Activated CD4-positive, alpha-beta memory T cell treated with anti-CD3 and anti-CD28 coated beads, Interleukin-2, amount 10 ng/mL, durations not matched to agents 7 days and 5 days (primary cell): ENCODE measurements at regions not wholly inside any gene's neighbourhood (a gene's known extent, or its start where the extent isn't known, plus 50 kb on each side); places are given as distances from the start of the nearest gene placed in this dataset.
"Not testable (repeated sequence)": the region's sequence is repeated elsewhere in the genome, so short reads cannot be mapped to it uniquely, and the experiment has no call there.

ENCODE experiments used
- CTCF ChIA-PET: fragments of 350-600 bp; sonication (Branson Sonifier 250); formaldehyde crosslinking; loops from one replicate; lab custom pipeline; 2021; ENCODE audit warnings: antibody characterized with exemption, inconsistent platforms; lab: Charles Lee
- POLR2A ChIA-PET: fragments of 350-600 bp; sonication (Branson Sonifier 250); formaldehyde crosslinking; loops from one replicate; lab custom pipeline; 2021; ENCODE audit warnings: antibody characterized with exemption; lab: Charles Lee
- DNase-seq: peaks from one replicate; pipeline ENCODE4 v3.0.0-alpha.2; 2020
- H3K27ac Mint-ChIP-seq: one replicate; pipeline ENCODE4 v1.8.0; 2021; ENCODE audit warnings: mild to moderate bottlenecking, mixed read lengths
- H3K27me3 Mint-ChIP-seq: one replicate; pipeline ENCODE4 v1.8.0; 2021; ENCODE audit warnings: mixed read lengths
- H3K36me3 Mint-ChIP-seq: one replicate; pipeline ENCODE4 v1.8.0; 2021; ENCODE audit warnings: low read depth, mixed read lengths
- H3K4me1 Mint-ChIP-seq: one replicate; pipeline ENCODE4 v1.8.0; 2021; ENCODE audit warnings: mixed read lengths
- H3K4me3 Mint-ChIP-seq: one replicate; pipeline ENCODE4 v1.8.0; 2021; ENCODE audit warnings: mild to moderate bottlenecking, mixed read lengths
- H3K9me3 Mint-ChIP-seq: one replicate; pipeline ENCODE4 v1.8.0; 2021; ENCODE audit warnings: mixed read lengths

- H3K9me3 Mint-ChIP-seq = no peaks in the 10 kb centered on the region
- POLR2A ChIA-PET = no interaction called here
- CTCF ChIA-PET = no interaction called here
- no peaks in the 10 kb centered on the region for H3K4me1 Mint-ChIP-seq
- H3K27me3 Mint-ChIP-seq = no peaks in the 10 kb centered on the region
- H3K36me3 Mint-ChIP-seq = no peaks in the 10 kb centered on the region
- DNase-seq = no peak
- no peak overlapping the region for H3K4me3 Mint-ChIP-seq
- H3K27ac Mint-ChIP-seq = no peak overlapping the region
Observed at GRCh38 chr12:61538951-61539350, 721.3 kb upstream of the USP15 start.

DNA sequence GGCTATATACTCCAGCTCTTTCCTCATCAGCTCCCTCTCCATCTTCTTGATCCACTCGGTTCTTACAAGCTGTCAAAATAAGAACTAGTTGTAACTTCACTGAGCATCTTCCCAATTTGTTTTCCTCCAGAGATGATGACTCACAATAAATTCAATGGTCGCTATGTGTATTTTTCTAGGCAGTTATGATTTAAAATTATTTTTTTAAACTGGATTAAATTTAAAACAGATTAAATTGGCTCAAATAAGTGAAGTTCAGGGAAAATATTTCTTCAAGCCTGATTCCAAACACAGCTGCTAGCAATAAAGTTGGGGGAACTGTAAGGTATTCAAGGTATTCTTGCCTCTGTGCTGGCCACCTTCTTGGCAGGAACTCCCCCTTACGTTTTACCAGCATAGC is 717.7 kb upstream of the USP15 start:
- Mint-ChIP-seq H3K27me3 (no peaks in the 10 kb centered on the region), H3K27ac (no peak overlapping the region), H3K9me3 (peaks cover 3% of the 10 kb centered on the region), H3K4me1 (no peaks in the 10 kb centered on the region), H3K36me3 (no peaks in the 10 kb centered on the region), H3K4me3 (no peak overlapping the region)
- CTCF ChIA-PET = no interaction called here
- POLR2A ChIA-PET = no interaction called here
- no peak for DNase-seq

DNA sequence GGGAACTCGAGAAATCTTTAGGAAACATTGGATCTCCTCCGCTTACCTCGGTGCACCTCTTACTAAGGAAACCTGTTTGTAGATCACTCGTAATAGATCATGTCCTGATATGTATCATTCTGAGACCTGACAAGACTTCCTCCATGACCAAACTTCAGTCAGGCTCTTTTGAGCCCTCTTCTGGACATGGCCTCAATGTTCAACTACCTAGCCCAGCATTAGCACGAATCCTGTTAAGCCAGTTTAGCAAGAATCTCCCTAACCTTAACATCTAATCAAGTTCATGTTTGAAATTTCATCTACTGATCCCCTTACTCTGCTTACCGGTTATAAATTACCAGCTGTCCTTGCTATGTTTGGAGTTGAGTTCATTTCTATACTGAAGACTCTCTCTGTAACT is 713.9 kb upstream of the USP15 start:
- Mint-ChIP-seq H3K4me1 (no peaks in the 10 kb centered on the region), H3K4me3 (no peak overlapping the region), H3K36me3 (no peaks in the 10 kb centered on the region), H3K27me3 (no peaks in the 10 kb centered on the region), H3K9me3 (peaks cover 3% of the 10 kb centered on the region), H3K27ac (no peak overlapping the region)
- DNase-seq = no peak
- ChIA-PET CTCF (no interaction called here), POLR2A (no interaction called here)

DNA sequence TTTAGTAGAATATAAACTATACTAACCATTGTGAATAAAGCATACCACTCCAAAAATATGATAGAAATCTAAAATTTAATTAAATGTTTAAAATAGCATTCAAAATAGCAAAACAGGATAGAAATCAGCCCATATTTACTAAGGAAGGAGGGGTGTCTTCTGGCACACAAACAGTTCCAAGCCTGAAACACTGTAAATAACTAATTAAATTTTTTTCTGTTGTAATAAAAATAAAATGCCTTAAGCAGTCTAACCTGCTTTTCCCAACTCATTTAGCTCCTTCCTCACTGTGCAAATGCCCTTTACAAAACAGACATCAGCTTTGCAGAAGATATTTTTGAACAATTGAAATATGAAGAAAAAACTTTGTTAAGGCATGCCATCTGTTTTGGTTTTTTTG is 707.1 kb upstream of the USP15 start:
- ChIA-PET POLR2A (no interaction called here), CTCF (no interaction called here)
- no peak for DNase-seq
- Mint-ChIP-seq H3K27ac (no peak overlapping the region), H3K36me3 (no peaks in the 10 kb centered on the region), H3K4me1 (no peaks in the 10 kb centered on the region), H3K4me3 (no peak overlapping the region), H3K27me3 (no peaks in the 10 kb centered on the region), H3K9me3 (no peaks in the 10 kb centered on the region)

DNA sequence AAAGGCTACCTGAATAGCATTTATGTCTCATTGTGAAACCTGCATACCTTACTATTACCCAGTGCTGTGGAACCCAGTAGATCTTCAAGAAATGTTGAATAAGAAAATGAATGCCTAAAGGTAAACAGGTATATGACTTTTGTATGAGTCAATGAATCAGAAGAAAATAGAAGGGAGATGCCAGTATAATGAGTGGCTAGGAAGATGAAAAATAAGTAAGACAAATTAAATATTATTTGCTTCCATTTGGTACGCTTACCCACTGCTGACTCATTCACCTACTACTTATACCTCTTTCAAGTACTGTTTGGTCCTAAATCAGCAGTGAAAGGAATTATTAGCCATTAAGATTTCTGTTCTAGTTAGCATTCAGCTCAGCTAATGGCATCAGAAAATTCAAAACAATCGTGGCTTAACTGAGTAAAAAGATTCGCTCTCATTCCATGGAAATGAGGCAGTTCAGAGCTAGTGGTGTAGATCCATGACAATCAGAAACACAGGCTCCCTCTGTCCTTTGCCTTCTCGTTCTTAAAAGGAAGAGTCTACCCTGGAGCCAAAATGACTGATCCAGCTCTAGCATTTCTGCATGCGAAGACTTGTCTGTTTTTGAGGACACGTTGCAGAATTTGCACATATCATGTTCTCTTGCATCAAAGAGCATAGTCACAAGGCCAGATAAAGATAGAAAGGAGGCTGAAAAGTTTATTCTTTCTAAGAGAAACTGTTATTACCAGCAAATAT is 705.8 kb upstream of the USP15 start:
- ChIA-PET POLR2A (no interaction called here), CTCF (no interaction called here)
- DNase-seq = no peak
- H3K4me1 Mint-ChIP-seq = no peaks in the 10 kb centered on the region
- H3K36me3 Mint-ChIP-seq = no peaks in the 10 kb centered on the region
- no peaks in the 10 kb centered on the region for H3K9me3 Mint-ChIP-seq
- H3K27ac Mint-ChIP-seq = no peak overlapping the region
- no peak overlapping the region for H3K4me3 Mint-ChIP-seq
- no peaks in the 10 kb centered on the region for H3K27me3 Mint-ChIP-seq

DNA sequence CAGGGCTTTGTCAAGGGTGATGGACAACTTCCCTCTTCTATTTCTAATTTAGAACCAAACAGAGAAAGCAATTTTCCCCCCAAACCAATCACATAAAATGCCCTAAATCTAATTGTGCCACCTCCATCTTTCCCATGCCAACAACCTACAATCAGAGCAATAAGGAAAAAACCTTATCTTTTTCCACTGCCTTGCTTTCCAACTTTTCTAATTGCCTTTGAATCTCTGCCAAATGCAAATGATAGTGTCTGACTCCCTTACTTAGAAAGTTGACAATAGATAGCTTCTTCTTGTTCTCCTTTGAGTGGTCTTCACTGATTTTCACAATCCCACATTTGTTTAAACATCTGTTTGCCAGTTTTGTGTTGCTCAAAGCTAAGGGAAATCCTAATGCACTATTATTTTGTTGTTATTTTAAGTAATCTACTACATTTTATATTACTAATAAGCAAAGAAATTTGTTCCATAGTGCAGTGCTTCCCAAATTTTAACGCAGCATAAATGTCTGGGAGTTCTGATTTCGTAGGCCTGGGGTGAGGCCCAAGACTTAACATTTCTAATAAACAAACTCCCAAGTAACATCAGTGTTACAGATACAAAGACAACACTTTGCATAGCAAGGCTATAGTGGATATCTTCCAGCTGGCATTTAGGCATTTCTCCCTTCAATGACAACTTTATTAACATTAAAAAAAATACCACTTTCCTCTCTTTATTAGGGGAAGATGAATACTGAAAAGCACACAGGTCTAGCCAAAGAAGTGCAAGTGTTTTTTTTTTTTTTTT is 696.3 kb upstream of the USP15 start:
- H3K27ac Mint-ChIP-seq = no peak overlapping the region
- ChIA-PET CTCF (no interaction called here), POLR2A (no interaction called here)
- no peak for DNase-seq
- no peaks in the 10 kb centered on the region for H3K4me1 Mint-ChIP-seq
- H3K27me3 Mint-ChIP-seq = no peaks in the 10 kb centered on the region
- H3K4me3 Mint-ChIP-seq = no peak overlapping the region
- H3K36me3 Mint-ChIP-seq = no peaks in the 10 kb centered on the region
- no peaks in the 10 kb centered on the region for H3K9me3 Mint-ChIP-seq

DNA sequence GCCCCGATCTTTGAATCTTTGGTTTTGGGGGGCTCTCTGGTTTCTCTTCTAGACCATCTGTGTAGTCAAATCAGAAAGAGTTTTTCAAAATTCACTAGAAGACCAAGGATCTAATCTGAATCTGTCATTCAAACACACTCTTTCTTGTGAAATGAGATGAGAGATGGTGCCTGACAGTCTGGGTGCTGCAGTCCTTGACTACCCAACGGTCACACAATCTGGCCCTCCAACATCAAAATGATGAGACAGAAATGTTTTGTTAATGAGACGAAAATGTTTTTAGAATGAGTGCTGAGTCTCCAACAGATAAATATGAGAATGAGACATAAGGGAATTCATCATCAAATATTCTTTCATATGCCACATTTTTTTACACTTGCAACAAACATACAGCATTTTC is 695.7 kb upstream of the USP15 start:
- CTCF ChIA-PET = no interaction called here
- Mint-ChIP-seq H3K4me1 (no peaks in the 10 kb centered on the region), H3K36me3 (no peaks in the 10 kb centered on the region), H3K9me3 (no peaks in the 10 kb centered on the region), H3K27ac (no peak overlapping the region), H3K4me3 (no peak overlapping the region), H3K27me3 (no peaks in the 10 kb centered on the region)
- DNase-seq = no peak
- POLR2A ChIA-PET = no interaction called here

- no peak for DNase-seq
Observed at GRCh38 chr12:61566183-61566582, 694.0 kb upstream of the USP15 start.

DNA sequence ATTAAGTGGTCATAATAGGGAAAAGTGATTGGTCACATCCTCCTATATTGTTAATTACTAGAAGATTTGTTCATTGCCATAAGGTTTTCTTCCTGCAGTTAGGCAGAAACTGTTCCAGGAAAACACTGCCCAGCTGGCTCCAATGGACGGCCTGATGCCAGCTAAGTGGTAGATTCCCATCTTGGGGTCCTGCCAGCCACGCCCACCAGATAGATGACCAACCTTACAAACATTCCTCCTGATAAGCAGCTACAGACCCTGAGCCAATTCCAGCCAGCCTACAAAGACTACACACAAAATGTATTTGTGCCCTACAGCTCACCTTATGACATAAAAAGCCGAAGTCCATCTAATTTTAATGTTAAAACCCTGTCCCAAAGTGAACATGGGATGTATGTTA is 685.9 kb upstream of the USP15 start:
- Mint-ChIP-seq H3K4me3 (no peak overlapping the region), H3K27ac (no peak overlapping the region), H3K36me3 (no peaks in the 10 kb centered on the region), H3K9me3 (no peaks in the 10 kb centered on the region), H3K4me1 (no peaks in the 10 kb centered on the region), H3K27me3 (no peaks in the 10 kb centered on the region)
- CTCF ChIA-PET = interaction anchor here (0.6 kb wide), 1 partner anchor 529 kb away, joined by 4 read pairs; no protein-coding TSS in a partner anchor
- POLR2A ChIA-PET = no interaction called here
- DNase-seq = no peak

More at GRCh38 chr12:61566183-61566582, 694.0 kb upstream of the USP15 start:
- POLR2A ChIA-PET = no interaction called here
- no peak overlapping the region for H3K27ac Mint-ChIP-seq
- no peaks in the 10 kb centered on the region for H3K4me1 Mint-ChIP-seq
- H3K27me3 Mint-ChIP-seq = no peaks in the 10 kb centered on the region
- no peak overlapping the region for H3K4me3 Mint-ChIP-seq
- CTCF ChIA-PET = no interaction called here
- H3K36me3 Mint-ChIP-seq = no peaks in the 10 kb centered on the region
- H3K9me3 Mint-ChIP-seq = no peaks in the 10 kb centered on the region

DNA sequence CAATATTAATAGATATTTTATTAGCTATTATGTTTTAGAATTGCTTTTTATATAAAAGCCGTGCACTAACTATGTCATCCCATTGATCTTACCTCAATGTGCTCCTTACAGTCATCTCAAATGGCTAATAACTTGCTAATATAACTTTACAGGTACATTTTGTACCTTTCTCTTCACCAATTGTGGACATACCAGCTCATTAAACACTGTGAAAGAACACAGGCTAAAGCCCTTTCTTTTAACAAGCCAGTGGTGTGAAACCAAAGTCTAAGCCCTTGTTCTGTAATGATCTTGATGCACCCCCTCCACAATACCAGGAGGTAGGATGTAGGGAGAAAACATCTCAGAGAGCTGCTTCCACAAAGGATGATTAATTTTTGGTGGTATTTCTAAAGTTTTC is 675.3 kb upstream of the USP15 start:
- H3K36me3 Mint-ChIP-seq = no peaks in the 10 kb centered on the region
- no peaks in the 10 kb centered on the region for H3K27me3 Mint-ChIP-seq
- peaks cover 19% of the 10 kb centered on the region for H3K9me3 Mint-ChIP-seq
- CTCF ChIA-PET = no interaction called here
- POLR2A ChIA-PET = no interaction called here
- H3K4me3 Mint-ChIP-seq = no peak overlapping the region
- no peak for DNase-seq
- no peaks in the 10 kb centered on the region for H3K4me1 Mint-ChIP-seq
- H3K27ac Mint-ChIP-seq = no peak overlapping the region

DNA sequence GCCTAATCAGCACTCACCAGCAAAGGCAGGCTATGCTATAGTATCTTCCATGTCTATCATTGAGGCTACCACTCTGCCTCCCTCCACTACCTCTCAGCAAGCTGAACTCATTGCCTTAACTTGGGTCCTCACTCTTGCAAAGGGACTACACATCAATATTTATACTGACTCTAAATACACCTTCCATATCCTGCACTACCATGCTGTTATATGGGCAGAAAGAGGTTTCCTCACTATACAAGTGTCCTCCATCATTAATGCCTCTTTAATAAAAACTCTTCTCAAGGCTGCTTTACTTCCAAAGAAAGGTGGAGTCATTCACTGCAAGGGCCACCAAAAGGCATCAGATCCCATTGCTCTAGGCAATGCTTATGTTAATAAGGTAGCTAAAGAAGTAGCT is 669.3 kb upstream of the USP15 start:
- DNase-seq, H3K27ac Mint-ChIP-seq, CTCF ChIA-PET, POLR2A ChIA-PET, H3K27me3 Mint-ChIP-seq, H3K4me3 Mint-ChIP-seq, H3K36me3 Mint-ChIP-seq, H3K4me1 Mint-ChIP-seq: not testable (repeated sequence)
- H3K9me3 Mint-ChIP-seq = peaks cover 35% of the 10 kb centered on the region

- no peak for DNase-seq
- H3K4me1 Mint-ChIP-seq = no peaks in the 10 kb centered on the region
- POLR2A ChIA-PET = no interaction called here
- H3K4me3 Mint-ChIP-seq = no peak overlapping the region
- H3K36me3 Mint-ChIP-seq = no peaks in the 10 kb centered on the region
- H3K27ac Mint-ChIP-seq = no peak overlapping the region
- CTCF ChIA-PET = no interaction called here
- H3K9me3 Mint-ChIP-seq = peaks cover 5% of the 10 kb centered on the region
- no peaks in the 10 kb centered on the region for H3K27me3 Mint-ChIP-seq
Observed at GRCh38 chr12:61610143-61610542, 650.1 kb upstream of the USP15 start.

DNA sequence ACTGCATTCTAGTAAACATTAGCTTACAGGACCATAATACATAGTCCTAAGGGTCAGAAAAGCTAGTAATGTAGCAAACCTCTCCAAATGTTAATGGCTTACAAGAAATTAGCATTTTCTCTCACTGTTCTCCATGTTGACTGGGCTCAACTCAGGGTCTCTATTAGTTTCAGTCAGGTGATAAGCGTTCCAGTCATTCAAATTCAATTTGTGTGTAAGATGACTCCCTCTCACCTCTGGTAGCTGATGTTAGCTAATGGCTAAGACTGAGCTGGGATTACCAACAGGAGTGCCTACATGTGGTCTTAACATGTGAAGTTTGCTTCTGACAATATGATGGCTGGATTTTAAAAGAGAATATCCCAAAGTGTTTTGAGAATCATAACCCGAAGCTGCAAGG is 630.5 kb upstream of the USP15 start:
- Mint-ChIP-seq H3K9me3 (no peaks in the 10 kb centered on the region), H3K27me3 (no peaks in the 10 kb centered on the region), H3K4me3 (no peak overlapping the region), H3K4me1 (no peaks in the 10 kb centered on the region), H3K36me3 (no peaks in the 10 kb centered on the region), H3K27ac (no peak overlapping the region)
- POLR2A ChIA-PET = no interaction called here
- no peak for DNase-seq
- CTCF ChIA-PET = interaction anchor here (0.5 to 1.1 kb wide), 2 partner anchors 9 to 859 kb away, joined by 3 to 4 read pairs; no protein-coding TSS in a partner anchor

DNA sequence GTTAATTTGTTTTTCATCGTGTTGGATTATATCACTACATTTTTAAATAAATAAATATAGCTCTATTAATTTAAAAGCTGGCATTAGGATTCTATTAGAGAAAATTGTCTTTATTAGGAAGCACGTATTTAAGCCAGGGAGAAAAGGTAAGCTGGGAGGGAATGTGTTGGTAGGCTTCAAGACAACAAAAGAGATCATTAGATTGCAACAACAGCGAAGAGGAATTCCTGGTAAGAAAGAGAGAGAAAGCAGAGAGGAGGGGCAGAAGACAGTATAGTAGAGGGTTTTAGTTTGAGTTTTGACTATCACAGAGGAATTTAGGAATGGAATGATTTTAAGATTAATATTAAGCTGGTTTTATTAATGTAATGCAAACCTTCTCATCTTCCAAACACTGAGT is 613.6 kb upstream of the USP15 start:
- H3K27me3 Mint-ChIP-seq = no peaks in the 10 kb centered on the region
- DNase-seq = no peak
- ChIA-PET CTCF (no interaction called here), POLR2A (no interaction called here)
- H3K27ac Mint-ChIP-seq = no peak overlapping the region
- peaks cover 4% of the 10 kb centered on the region for H3K9me3 Mint-ChIP-seq
- H3K4me3 Mint-ChIP-seq = no peak overlapping the region
- no peaks in the 10 kb centered on the region for H3K4me1 Mint-ChIP-seq
- no peaks in the 10 kb centered on the region for H3K36me3 Mint-ChIP-seq
